ENCODE measurements at regions not wholly inside any gene's neighbourhood (a gene's known extent, or its start where the extent isn't known, plus 50 kb on each side); places are given as distances from the start of the nearest gene placed in this dataset.

DNA sequence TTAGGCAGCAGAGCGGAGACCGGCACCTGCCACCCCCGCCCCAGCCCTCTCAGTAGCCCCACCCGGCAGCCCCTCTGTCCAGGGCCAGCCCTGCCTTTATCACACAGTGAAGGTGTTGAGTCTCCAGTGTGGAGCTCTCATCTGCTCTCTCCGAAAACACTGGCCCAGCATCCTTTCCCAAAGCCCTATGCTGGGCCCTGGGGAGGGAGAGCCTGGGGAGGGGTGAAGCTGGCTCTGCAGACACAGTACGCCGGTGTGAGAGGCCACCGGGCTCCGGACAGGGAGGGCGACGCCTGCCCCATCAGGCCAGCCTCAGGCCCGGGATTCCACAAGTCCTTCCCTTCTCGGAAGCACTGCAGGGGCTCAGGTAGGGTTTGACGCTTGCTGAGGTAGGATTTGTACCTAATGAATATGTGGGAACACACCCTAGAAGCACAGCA lies 186.9 kb downstream of the ERMARD start:
- TF ChIP-seq, protein P1, sequence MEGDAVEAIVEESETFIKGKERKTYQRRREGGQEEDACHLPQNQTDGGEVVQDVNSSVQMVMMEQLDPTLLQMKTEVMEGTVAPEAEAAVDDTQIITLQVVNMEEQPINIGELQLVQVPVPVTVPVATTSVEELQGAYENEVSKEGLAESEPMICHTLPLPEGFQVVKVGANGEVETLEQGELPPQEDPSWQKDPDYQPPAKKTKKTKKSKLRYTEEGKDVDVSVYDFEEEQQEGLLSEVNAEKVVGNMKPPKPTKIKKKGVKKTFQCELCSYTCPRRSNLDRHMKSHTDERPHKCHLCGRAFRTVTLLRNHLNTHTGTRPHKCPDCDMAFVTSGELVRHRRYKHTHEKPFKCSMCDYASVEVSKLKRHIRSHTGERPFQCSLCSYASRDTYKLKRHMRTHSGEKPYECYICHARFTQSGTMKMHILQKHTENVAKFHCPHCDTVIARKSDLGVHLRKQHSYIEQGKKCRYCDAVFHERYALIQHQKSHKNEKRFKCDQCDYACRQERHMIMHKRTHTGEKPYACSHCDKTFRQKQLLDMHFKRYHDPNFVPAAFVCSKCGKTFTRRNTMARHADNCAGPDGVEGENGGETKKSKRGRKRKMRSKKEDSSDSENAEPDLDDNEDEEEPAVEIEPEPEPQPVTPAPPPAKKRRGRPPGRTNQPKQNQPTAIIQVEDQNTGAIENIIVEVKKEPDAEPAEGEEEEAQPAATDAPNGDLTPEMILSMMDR (conservative IDR thresholded peaks at IDR 0.05; ENCODE audit: low read depth, low read length): no peak
- DNase-seq (ENCODE audit: low read depth): no peak
- no peak overlapping the region for H3K4me3 ChIP-seq (ENCODE audit: low read depth, low read length)

DNA sequence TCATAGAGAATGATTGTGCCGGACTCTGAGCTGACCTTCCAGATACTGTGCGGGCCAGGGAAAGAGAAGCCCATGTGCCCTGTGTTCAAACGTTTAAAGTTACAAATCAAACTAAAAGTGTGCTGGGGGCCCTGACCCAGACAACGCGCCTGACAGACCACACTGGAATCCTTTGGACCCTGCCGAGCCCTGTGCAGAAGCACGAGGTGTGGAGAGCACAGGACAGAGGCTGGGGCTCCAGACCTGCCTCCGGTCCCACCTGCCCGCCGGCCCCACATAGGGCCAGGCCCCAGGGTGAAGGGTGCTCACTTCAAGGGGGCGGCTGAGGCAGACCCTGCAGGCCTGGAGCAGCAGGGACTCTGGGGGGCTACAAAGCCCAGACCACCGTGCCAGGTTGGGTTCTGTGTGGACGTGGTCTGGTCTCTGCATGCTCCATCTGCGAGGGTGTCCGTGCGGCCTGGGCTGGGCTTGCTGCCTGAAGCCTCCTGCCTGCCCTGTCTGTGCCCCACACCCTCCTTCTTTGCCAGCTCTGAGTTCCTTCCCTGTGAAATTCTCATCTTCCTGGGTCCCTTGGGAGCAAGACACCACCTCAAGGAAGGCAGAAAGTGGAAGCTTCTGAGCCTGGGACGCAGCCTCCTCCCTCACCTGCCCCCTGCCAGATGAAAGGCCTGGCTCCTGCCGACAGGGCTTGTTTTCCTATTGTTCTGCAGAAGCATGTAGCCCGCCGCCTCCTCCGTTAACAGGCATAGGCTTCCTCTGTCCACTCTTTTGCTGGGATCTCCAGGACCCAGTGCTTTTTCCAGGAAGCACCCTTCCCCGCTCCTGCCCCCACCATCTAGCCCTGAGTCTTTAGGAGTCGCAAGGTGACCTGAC lies 186.2 kb downstream of the ERMARD start:
- DNase-seq (ENCODE audit: low read depth): no peak
- TF ChIP-seq, protein P1 (conservative IDR thresholded peaks at IDR 0.05; ENCODE audit: low read depth, low read length): no peak
- H3K4me3 ChIP-seq (ENCODE audit: low read depth, low read length): no peak overlapping the region

DNA sequence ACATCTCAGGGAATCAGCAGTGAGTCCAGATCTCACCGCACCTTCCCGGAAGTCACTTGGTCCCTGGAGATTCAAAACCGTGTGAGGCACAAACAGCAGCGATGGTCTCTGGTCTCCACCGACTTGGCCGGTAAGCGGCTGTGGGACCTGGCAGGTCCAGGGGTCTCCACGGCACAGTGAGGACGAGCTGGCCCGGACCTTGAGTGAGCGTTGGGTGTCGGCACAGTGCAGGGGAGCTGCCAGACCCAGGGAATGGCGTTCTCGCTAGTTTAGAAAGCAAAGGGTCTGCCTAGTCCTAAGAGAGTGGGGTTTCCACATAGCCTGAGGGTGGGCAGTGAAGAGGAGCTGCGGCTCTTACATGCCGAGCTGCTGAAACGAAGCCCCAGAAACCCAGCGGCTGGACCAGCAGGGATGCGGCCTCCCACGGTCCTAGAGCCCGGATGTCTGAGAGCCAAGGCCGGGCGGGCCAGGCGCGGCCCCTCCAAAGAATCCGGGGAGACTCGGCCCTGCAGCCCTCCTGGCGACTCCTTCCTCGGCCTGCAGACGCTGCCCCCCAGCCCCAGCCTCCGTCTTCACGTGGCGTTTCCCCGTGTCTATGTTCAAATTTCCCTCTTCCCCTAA lies 185.0 kb downstream of the ERMARD start:
- TF ChIP-seq, protein P1 (conservative IDR thresholded peaks at IDR 0.05; ENCODE audit: low read depth, low read length): no peak
- no peak overlapping the region for H3K4me3 ChIP-seq (ENCODE audit: low read depth, low read length)
- DNase-seq (ENCODE audit: low read depth): no peak

DNA sequence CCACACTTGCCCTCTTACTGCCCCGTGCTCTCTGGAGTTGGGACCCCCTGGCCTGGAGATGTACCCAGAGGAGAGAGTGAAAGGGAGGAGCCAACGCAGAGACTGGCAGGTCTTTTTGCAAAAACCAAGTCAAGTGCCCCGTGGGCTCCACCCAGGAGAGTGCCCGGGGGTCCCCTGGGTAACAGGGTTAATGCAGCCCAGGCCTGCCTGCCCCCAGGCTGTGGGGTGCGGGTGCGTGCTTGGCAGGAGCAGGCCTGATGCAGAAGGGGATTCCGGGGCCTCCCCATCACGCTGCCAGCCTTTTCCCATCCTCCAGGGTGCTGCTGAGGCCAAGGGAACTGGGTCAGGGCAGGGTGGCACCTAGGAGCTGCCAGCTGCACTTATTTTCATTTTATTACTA lies 184.4 kb downstream of the ERMARD start:
- H3K4me3 ChIP-seq (ENCODE audit: low read depth, low read length): no peak overlapping the region
- DNase-seq (ENCODE audit: low read depth): no peak
- TF ChIP-seq, protein P1 (conservative IDR thresholded peaks at IDR 0.05; ENCODE audit: low read depth, low read length): no peak

DNA sequence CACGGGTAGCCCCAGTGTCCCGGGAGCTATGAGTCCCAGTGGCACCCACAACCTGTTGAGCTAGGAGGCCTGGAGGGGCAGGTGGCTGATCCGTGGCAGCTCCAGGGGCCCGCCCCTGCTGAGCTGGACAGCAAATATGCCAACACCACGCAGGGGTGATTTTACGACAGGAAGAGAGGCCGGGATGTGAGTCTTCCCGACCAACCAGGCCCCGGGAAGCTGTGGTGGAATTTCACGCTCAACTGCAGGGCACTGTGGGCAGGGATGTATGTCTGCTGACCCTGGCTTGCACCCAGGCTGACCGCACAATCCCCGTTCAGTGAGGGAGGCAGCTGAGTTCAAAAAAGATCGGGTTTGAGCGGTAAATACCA lies 183.9 kb downstream of the ERMARD start:
- TF ChIP-seq, protein P1 (conservative IDR thresholded peaks at IDR 0.05; ENCODE audit: low read depth, low read length): no peak

DNA sequence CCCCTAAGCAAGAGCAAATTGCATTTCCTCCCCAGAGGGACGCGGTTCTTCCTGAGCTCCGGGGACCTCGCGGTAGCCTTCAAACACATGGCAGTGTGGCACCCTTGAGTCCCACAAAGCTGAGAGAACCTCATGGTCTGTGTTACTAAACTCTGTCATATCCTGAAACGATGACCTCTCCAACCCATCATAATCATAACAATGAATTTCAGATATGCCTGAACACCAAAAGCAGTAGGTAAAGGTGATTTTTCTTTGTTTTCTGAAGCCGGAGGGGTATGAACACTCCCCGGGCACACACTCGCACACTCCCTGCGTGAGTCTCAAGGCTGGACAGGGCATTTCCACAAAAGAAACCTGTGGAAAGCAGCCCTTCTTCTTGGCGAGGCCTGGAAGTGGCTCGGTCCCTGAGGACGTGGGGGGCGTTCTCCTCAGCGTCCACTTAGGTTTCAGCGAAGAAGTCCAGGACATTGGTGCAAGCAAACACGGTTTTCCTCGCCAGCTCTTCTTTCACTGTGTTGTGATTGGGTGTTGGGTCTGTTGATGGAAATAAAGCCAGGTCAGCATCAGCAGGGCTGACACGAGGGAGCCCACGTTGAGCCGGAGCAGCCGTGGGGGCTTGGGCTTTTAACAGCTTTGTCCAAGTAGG lies 183.4 kb downstream of the ERMARD start:
- TF ChIP-seq, protein P1 (conservative IDR thresholded peaks at IDR 0.05; ENCODE audit: low read depth, low read length): no peak
- DNase-seq (ENCODE audit: low read depth): no peak
- no peak overlapping the region for H3K4me3 ChIP-seq (ENCODE audit: low read depth, low read length)

More for the DNA sequence above, 183.9 kb downstream of the ERMARD start:
- DNase-seq (ENCODE audit: low read depth): peak; percentile 61
- H3K4me3 ChIP-seq (ENCODE audit: low read depth, low read length): no peak overlapping the region

All from epithelial cell of proximal tubule (primary cell).